ENCODE measurements at regions not wholly inside any gene's neighbourhood (a gene's known extent, or its start where the extent isn't known, plus 50 kb on each side); places are given as distances from the start of the nearest gene placed in this dataset.
"Not testable (repeated sequence)": the region's sequence is repeated elsewhere in the genome, so short reads cannot be mapped to it uniquely, and the experiment has no call there.

GRCh38 chr6:150517175-150517574 lies 82.5 kb upstream of the PLEKHG1 start (continued):
- TF ChIP-seq OSR1 (CRISPR knock-in tag; IDR thresholded peaks at IDR 0.05) (no peak), CREB5 (CRISPR knock-in tag; IDR thresholded peaks at IDR 0.05; ENCODE audit: low read depth) (no peak), TOX (CRISPR knock-in tag; IDR thresholded peaks at IDR 0.05; ENCODE audit: borderline replicate concordance) (no peak), ZFP3 (CRISPR knock-in tag; IDR thresholded peaks at IDR 0.05) (no peak), SNAI2 (CRISPR knock-in tag; IDR thresholded peaks at IDR 0.05) (no peak), CSDC2 (CRISPR knock-in tag; IDR thresholded peaks at IDR 0.05) (no peak), ZNF70 (CRISPR knock-in tag; IDR thresholded peaks at IDR 0.05) (no peak)

- no peak for TF ChIP-seq RARB (CRISPR knock-in tag; IDR thresholded peaks at IDR 0.05)
- TF ChIP-seq BACH2 (CRISPR knock-in tag; IDR thresholded peaks at IDR 0.05; ENCODE audit: borderline replicate concordance) = no peak
- TF ChIP-seq ZC3H10 (CRISPR knock-in tag; IDR thresholded peaks at IDR 0.05) = no peak
- TF ChIP-seq ZNF8 (CRISPR knock-in tag; IDR thresholded peaks at IDR 0.05) = no peak
- TF ChIP-seq PPARA (CRISPR knock-in tag; IDR thresholded peaks at IDR 0.05; ENCODE audit: borderline replicate concordance) = no peak
- TF ChIP-seq CSDC2 (CRISPR knock-in tag; IDR thresholded peaks at IDR 0.05) = no peak
- no peak for TF ChIP-seq TOX (CRISPR knock-in tag; IDR thresholded peaks at IDR 0.05; ENCODE audit: borderline replicate concordance)
- TF ChIP-seq PATZ1 (CRISPR knock-in tag; IDR thresholded peaks at IDR 0.05; ENCODE audit: borderline replicate concordance) = no peak
- TF ChIP-seq ESRRG (CRISPR knock-in tag; IDR thresholded peaks at IDR 0.05) = no peak
- TF ChIP-seq ZNF565 (CRISPR knock-in tag; conservative IDR thresholded peaks at IDR 0.05; ENCODE audit: low read depth) = no peak
- no peak for TF ChIP-seq ISL1 (CRISPR knock-in tag; IDR thresholded peaks at IDR 0.05)
- TF ChIP-seq CREB5 (CRISPR knock-in tag; IDR thresholded peaks at IDR 0.05; ENCODE audit: low read depth) = no peak
- no peak for TF ChIP-seq TCF4 (CRISPR knock-in tag; IDR thresholded peaks at IDR 0.05; ENCODE audit: borderline replicate concordance)
- no peak for TF ChIP-seq ZFP3 (CRISPR knock-in tag; IDR thresholded peaks at IDR 0.05)
- no peak for TF ChIP-seq ZNF70 (CRISPR knock-in tag; IDR thresholded peaks at IDR 0.05)
- no peak for TF ChIP-seq GLIS3 (CRISPR knock-in tag; IDR thresholded peaks at IDR 0.05)
- no peak for ATAC-seq
These were observed 78.2 kb upstream of the PLEKHG1 start for GRCh38 chr6:150521482-150521881.

- ATAC-seq = not testable (repeated sequence)
These were observed 76.5 kb upstream of the PLEKHG1 start for GRCh38 chr6:150523216-150523615.

- no peak for ATAC-seq
- TF ChIP-seq PATZ1 (CRISPR knock-in tag; IDR thresholded peaks at IDR 0.05; ENCODE audit: borderline replicate concordance) = no peak
- no peak for TF ChIP-seq ZNF8 (CRISPR knock-in tag; IDR thresholded peaks at IDR 0.05)
- TF ChIP-seq TOX (CRISPR knock-in tag; IDR thresholded peaks at IDR 0.05; ENCODE audit: borderline replicate concordance) = no peak
- TF ChIP-seq PPARA (CRISPR knock-in tag; IDR thresholded peaks at IDR 0.05; ENCODE audit: borderline replicate concordance) = no peak
- TF ChIP-seq ZNF565 (CRISPR knock-in tag; conservative IDR thresholded peaks at IDR 0.05; ENCODE audit: low read depth) = no peak
- no peak for TF ChIP-seq BACH2 (CRISPR knock-in tag; IDR thresholded peaks at IDR 0.05; ENCODE audit: borderline replicate concordance)
- TF ChIP-seq CSRNP3 (CRISPR knock-in tag; IDR thresholded peaks at IDR 0.05) = no peak
- TF ChIP-seq OSR1 (CRISPR knock-in tag; IDR thresholded peaks at IDR 0.05) = no peak
- TF ChIP-seq ISL1 (CRISPR knock-in tag; IDR thresholded peaks at IDR 0.05) = no peak
- no peak for TF ChIP-seq ZFP30 (CRISPR knock-in tag; IDR thresholded peaks at IDR 0.05)
- no peak for TF ChIP-seq SNAI2 (CRISPR knock-in tag; IDR thresholded peaks at IDR 0.05)
- TF ChIP-seq CREB5 (CRISPR knock-in tag; IDR thresholded peaks at IDR 0.05; ENCODE audit: low read depth) = no peak
- no peak for TF ChIP-seq TSHZ2 (CRISPR knock-in tag; IDR thresholded peaks at IDR 0.05)
- TF ChIP-seq ZFP3 (CRISPR knock-in tag; IDR thresholded peaks at IDR 0.05) = no peak
These were observed 74.4 kb upstream of the PLEKHG1 start for GRCh38 chr6:150525300-150525699.

Data from SK-N-SH treated with all-trans-retinoic acid at 6 μM for 48 hours (cell line).